ENCODE measurements at regions not wholly inside any gene's neighbourhood (a gene's known extent, or its start where the extent isn't known, plus 50 kb on each side); places are given as distances from the start of the nearest gene placed in this dataset.

- no peak for FAIRE-seq
- Histone ChIP-seq H3K9me3 (replicated peaks; ENCODE audit: control insufficient read depth, insufficient read depth, low read length) (no peaks in the 10 kb centered on the region), H3K4me2 (ENCODE audit: control insufficient read depth, insufficient read depth) (no peak overlapping the region), H3K4me3 (no peak overlapping the region), H3K27ac (ENCODE audit: control insufficient read depth, insufficient read depth) (no peak overlapping the region), H3K9ac (ENCODE audit: control insufficient read depth, insufficient read depth, low read length) (no peak overlapping the region), H4K20me1 (ENCODE audit: control insufficient read depth, insufficient read depth) (no peaks in the 10 kb centered on the region), H3K79me2 (ENCODE audit: control insufficient read depth, insufficient read depth, low read length) (no peaks in the 10 kb centered on the region), H3K27me3 (replicated peaks in 1 of 2; ENCODE audit: control insufficient read depth in 2 of 2, insufficient read depth in 2 of 2, low read length in 1 of 2) (no peaks in the 10 kb centered on the region), H3K36me3 (ENCODE audit: control insufficient read depth in 2 of 2, insufficient read depth in 2 of 2, low read length in 1 of 2) (no peaks in the 10 kb centered on the region), H2AFZ (ENCODE audit: control insufficient read depth, low read depth, low read length) (no peak overlapping the region), H3K4me1 (ENCODE audit: control insufficient read depth, insufficient read depth, low read length) (no peaks in the 10 kb centered on the region)
- intact Hi-C loops (cut with micrococcal nuclease; ENCODE audit: unreplicated experiment), result no loop called here
- in situ Hi-C loops (cut with MboI), result no loop called here
- no TSS peak for BruUV-seq (replicated peaks)
- ChIA-PET RAD21 (ENCODE audit: unreplicated experiment) (no interaction called here), CTCF (no interaction called here), POLR2A (interaction anchor here (0.6 kb wide), 1 partner anchor 760 kb away, joined by 8 read pairs; no protein-coding TSS in a partner anchor), SMC1A (ENCODE audit: uncharacterized antibody, unreplicated experiment) (interaction anchor here (0.7 kb wide), 1 partner anchor 643 kb away, joined by 3 read pairs; no protein-coding TSS in a partner anchor)
- WGBS (ENCODE audit: insufficient coverage, insufficient replicate concordance, low lambda C conversion rate, missing lambda C conversion rate), result 82% methylated on average over 1 of the region's 1 CpG
- no peak for TF ChIP-seq IRF3 (IDR thresholded peaks at IDR 0.05)
- TF ChIP-seq RUNX3 (IDR thresholded peaks at IDR 0.05; ENCODE audit: low read length), result 0 out of 2 replicates have a peak, but pooled peaks have one; percentile 10
- TF ChIP-seq, protein P1, sequence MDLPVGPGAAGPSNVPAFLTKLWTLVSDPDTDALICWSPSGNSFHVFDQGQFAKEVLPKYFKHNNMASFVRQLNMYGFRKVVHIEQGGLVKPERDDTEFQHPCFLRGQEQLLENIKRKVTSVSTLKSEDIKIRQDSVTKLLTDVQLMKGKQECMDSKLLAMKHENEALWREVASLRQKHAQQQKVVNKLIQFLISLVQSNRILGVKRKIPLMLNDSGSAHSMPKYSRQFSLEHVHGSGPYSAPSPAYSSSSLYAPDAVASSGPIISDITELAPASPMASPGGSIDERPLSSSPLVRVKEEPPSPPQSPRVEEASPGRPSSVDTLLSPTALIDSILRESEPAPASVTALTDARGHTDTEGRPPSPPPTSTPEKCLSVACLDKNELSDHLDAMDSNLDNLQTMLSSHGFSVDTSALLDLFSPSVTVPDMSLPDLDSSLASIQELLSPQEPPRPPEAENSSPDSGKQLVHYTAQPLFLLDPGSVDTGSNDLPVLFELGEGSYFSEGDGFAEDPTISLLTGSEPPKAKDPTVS (IDR thresholded peaks at IDR 0.05; ENCODE audit: low read depth, low read length), result no peak
- TF ChIP-seq KAT2A (conservative IDR thresholded peaks at IDR 0.05; ENCODE audit: control insufficient read depth, low read depth, low read length), result no peak
- TF ChIP-seq CREB1 (IDR thresholded peaks at IDR 0.05; ENCODE audit: low read depth), result no peak
- no peak for TF ChIP-seq MEF2A (IDR thresholded peaks at IDR 0.05; ENCODE audit: insufficient read depth, low read depth, low read length)
- no peak for TF ChIP-seq RFX5 (IDR thresholded peaks at IDR 0.05; ENCODE audit: low read depth, low read length)
- TF ChIP-seq, protein P2, sequence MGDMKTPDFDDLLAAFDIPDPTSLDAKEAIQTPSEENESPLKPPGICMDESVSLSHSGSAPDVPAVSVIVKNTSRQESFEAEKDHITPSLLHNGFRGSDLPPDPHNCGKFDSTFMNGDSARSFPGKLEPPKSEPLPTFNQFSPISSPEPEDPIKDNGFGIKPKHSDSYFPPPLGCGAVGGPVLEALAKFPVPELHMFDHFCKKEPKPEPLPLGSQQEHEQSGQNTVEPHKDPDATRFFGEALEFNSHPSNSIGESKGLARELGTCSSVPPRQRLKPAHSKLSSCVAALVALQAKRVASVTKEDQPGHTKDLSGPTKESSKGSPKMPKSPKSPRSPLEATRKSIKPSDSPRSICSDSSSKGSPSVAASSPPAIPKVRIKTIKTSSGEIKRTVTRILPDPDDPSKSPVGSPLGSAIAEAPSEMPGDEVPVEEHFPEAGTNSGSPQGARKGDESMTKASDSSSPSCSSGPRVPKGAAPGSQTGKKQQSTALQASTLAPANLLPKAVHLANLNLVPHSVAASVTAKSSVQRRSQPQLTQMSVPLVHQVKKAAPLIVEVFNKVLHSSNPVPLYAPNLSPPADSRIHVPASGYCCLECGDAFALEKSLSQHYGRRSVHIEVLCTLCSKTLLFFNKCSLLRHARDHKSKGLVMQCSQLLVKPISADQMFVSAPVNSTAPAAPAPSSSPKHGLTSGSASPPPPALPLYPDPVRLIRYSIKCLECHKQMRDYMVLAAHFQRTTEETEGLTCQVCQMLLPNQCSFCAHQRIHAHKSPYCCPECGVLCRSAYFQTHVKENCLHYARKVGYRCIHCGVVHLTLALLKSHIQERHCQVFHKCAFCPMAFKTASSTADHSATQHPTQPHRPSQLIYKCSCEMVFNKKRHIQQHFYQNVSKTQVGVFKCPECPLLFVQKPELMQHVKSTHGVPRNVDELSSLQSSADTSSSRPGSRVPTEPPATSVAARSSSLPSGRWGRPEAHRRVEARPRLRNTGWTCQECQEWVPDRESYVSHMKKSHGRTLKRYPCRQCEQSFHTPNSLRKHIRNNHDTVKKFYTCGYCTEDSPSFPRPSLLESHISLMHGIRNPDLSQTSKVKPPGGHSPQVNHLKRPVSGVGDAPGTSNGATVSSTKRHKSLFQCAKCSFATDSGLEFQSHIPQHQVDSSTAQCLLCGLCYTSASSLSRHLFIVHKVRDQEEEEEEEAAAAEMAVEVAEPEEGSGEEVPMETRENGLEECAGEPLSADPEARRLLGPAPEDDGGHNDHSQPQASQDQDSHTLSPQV (IDR thresholded peaks at IDR 0.05), result no peak
- TF ChIP-seq USF1 (IDR thresholded peaks at IDR 0.05; ENCODE audit: borderline replicate concordance, extremely low read length, insufficient read depth, low read depth, low read length), result no peak
- ATAC-seq, result peak; percentile 47; the same call in 2 of the 3 replicates
- DNase-seq (ENCODE audit: low read depth, low spot score), result no peak
Measured at GRCh38 chr11:111095327-111095726, 150.2 kb upstream of the POU2AF2 start.

Data from GM12878 (cell line).